ENCODE measurements at regions not wholly inside any gene's neighbourhood (a gene's known extent, or its start where the extent isn't known, plus 50 kb on each side); places are given as distances from the start of the nearest gene placed in this dataset.

- peaks cover 28% of the 10 kb centered on the region for H3K36me3 ChIP-seq (ENCODE audit: insufficient read depth, low read length)
- H3K27ac Mint-ChIP-seq: no peak overlapping the region
- POLR2A ChIA-PET: interaction anchor here (2.7 kb wide), 1 partner anchor 11 kb away, joined by 8 read pairs; no protein-coding TSS in a partner anchor
- no peak overlapping the region for H3K4me3 ChIP-seq (ENCODE audit: low read length)
- TF ChIP-seq CTCF (IDR thresholded peaks at IDR 0.05): no peak
- no peaks in the 10 kb centered on the region for H3K27me3 ChIP-seq (ENCODE audit: control insufficient read depth in 1 of 2, insufficient read depth in 2 of 2, low read length in 2 of 2)
- no peak for ATAC-seq (ENCODE audit: poor library complexity)
- H3K36me3 Mint-ChIP-seq (ENCODE audit: low read depth): peaks cover 84% of the 10 kb centered on the region
- peaks cover 5% of the 10 kb centered on the region for H3K4me1 ChIP-seq (ENCODE audit: insufficient read depth, low read length)
- peaks cover 46% of the 10 kb centered on the region for H3K4me1 Mint-ChIP-seq (ENCODE audit: low read depth)
- H3K9me3 ChIP-seq (ENCODE audit: control insufficient read depth in 1 of 2, insufficient read depth in 1 of 2, low read length in 2 of 2): no peaks in the 10 kb centered on the region
- H3K27me3 Mint-ChIP-seq: no peaks in the 10 kb centered on the region
- no peak overlapping the region for H3K4me3 Mint-ChIP-seq
- DNase-seq: no peak
- no peaks in the 10 kb centered on the region for H3K9me3 Mint-ChIP-seq
- no peak overlapping the region for H3K27ac ChIP-seq (ENCODE audit: low read depth in 1 of 2, low read length in 2 of 2)
- intact Hi-C loops (cut with DNase I, micrococcal nuclease): no loop called here
- CTCF ChIA-PET: interaction anchor here (0.7 kb wide), 1 partner anchor 37 kb away, joined by 4 read pairs; no protein-coding TSS in a partner anchor
Measured at GRCh38 chr6:25127076-25127837, 151.9 kb upstream of the CARMIL1 start.

- H3K36me3 ChIP-seq (ENCODE audit: insufficient read depth, low read length): peaks cover 14% of the 10 kb centered on the region
- no peak for DNase-seq
- H3K4me1 ChIP-seq (ENCODE audit: insufficient read depth, low read length): peaks cover 12% of the 10 kb centered on the region
- Mint-ChIP-seq H3K4me3 (no peak overlapping the region), H3K27ac (no peak overlapping the region), H3K36me3 (ENCODE audit: low read depth) (peaks cover 84% of the 10 kb centered on the region), H3K4me1 (ENCODE audit: low read depth) (peaks cover 56% of the 10 kb centered on the region), H3K9me3 (peaks cover 4% of the 10 kb centered on the region), H3K27me3 (no peaks in the 10 kb centered on the region)
- CTCF ChIA-PET: interaction anchor here (0.7 to 1.2 kb wide), 2 partner anchors 11 to 534 kb away, joined by 3 to 6 read pairs; no protein-coding TSS in a partner anchor
- POLR2A ChIA-PET: interaction anchor here (0.7 to 1.1 kb wide), 2 partner anchors 12 to 1042 kb away, joined by 3 to 4 read pairs; no protein-coding TSS in a partner anchor
- H3K27me3 ChIP-seq (ENCODE audit: control insufficient read depth in 1 of 2, insufficient read depth in 2 of 2, low read length in 2 of 2): no peaks in the 10 kb centered on the region
- ATAC-seq (ENCODE audit: poor library complexity): no peak
- H3K9me3 ChIP-seq (ENCODE audit: control insufficient read depth in 1 of 2, insufficient read depth in 1 of 2, low read length in 2 of 2): peaks cover 5 to 9% of the 10 kb centered on the region in 2 experiments
- TF ChIP-seq CTCF (IDR thresholded peaks at IDR 0.05): no peak
- H3K27ac ChIP-seq (ENCODE audit: low read depth in 1 of 2, low read length in 2 of 2): no peak overlapping the region
- intact Hi-C loops (cut with DNase I, micrococcal nuclease): no loop called here
- H3K4me3 ChIP-seq (ENCODE audit: low read length): no peak overlapping the region
Measured at GRCh38 chr6:25130518-25130917, 148.7 kb upstream of the CARMIL1 start.

- H3K4me3 Mint-ChIP-seq: no peak overlapping the region
- peaks cover 5% of the 10 kb centered on the region for H3K36me3 ChIP-seq (ENCODE audit: insufficient read depth, low read length)
- ChIA-PET CTCF (no interaction called here), POLR2A (interaction anchor here (0.6 kb wide), 1 partner anchor 282 kb away, joined by 3 read pairs; no protein-coding TSS in a partner anchor)
- H3K36me3 Mint-ChIP-seq (ENCODE audit: low read depth): peaks cover 88% of the 10 kb centered on the region
- ATAC-seq (ENCODE audit: poor library complexity) (no peak), DNase-seq (no peak)
- H3K9me3 ChIP-seq (ENCODE audit: control insufficient read depth in 1 of 2, insufficient read depth in 1 of 2, low read length in 2 of 2): peaks cover 5 to 9% of the 10 kb centered on the region in 2 experiments
- intact Hi-C loops (cut with DNase I, micrococcal nuclease): no loop called here
- no peak overlapping the region for H3K27ac ChIP-seq (ENCODE audit: low read depth in 1 of 2, low read length in 2 of 2)
- no peak overlapping the region for H3K27ac Mint-ChIP-seq
- no peak overlapping the region for H3K4me3 ChIP-seq (ENCODE audit: low read length)
- peaks cover 4% of the 10 kb centered on the region for H3K9me3 Mint-ChIP-seq
- H3K4me1 ChIP-seq (ENCODE audit: insufficient read depth, low read length): peaks cover 26% of the 10 kb centered on the region
- TF ChIP-seq CTCF (IDR thresholded peaks at IDR 0.05): no peak
- H3K27me3 ChIP-seq (ENCODE audit: control insufficient read depth in 1 of 2, insufficient read depth in 2 of 2, low read length in 2 of 2): no peaks in the 10 kb centered on the region
- no peaks in the 10 kb centered on the region for H3K27me3 Mint-ChIP-seq
- peaks cover 73% of the 10 kb centered on the region for H3K4me1 Mint-ChIP-seq (ENCODE audit: low read depth)
Measured at GRCh38 chr6:25132934-25133333, 146.2 kb upstream of the CARMIL1 start.

Data from CD4-positive, alpha-beta T cell (primary cell).